PC-3 (cell line): ENCODE measurements at regions not wholly inside any gene's neighbourhood (a gene's known extent, or its start where the extent isn't known, plus 50 kb on each side); places are given as distances from the start of the nearest gene placed in this dataset.
A peak's percentile ranks its signal among the peaks of the same experiment; 100 is the strongest.

Experiments
- ATAC-seq: fragments of 200-7000 bp; cut with Tn5 transposase; 2 replicates; pipeline ENCODE4 v1.9.1; 2020; ENCODE audit warnings: mild to moderate bottlenecking, moderate library complexity
- BruUV-seq: library from RNA; stranded (reverse); fragments of 400-500 nt; replicated peaks from 2 replicates; lab custom pipeline; 2021; lab: Mats Ljungman, UMichigan
- CTCF ChIA-PET: fragments of 300-600 bp; sonication (Branson Sonifier 250); formaldehyde crosslinking; loops from one replicate; lab custom pipeline; 2022; ENCODE audit warnings: antibody characterized with exemption; lab: Charles Lee
- POLR2A ChIA-PET: fragments of 300-600 bp; sonication (Branson Sonifier 250); formaldehyde crosslinking; loops from one replicate; lab custom pipeline; 2022; ENCODE audit warnings: antibody characterized with exemption; ENCODE audit not compliant: unreplicated experiment; lab: Charles Lee
- DNase-seq: peaks from one replicate; pipeline ENCODE4 v3.0.0-alpha.2; 2015
- H2AFZ ChIP-seq: fragments of 300-600 bp; sonication (generic); 2 replicates; pipeline ENCODE4 v1.6.0; 2016; ENCODE audit warnings: antibody characterized with exemption, low read length
- H3F3A ChIP-seq: fragments of 300-600 bp; sonication (generic); one replicate; pipeline ENCODE4 v1.6.0; 2017; ENCODE audit warnings: antibody characterized with exemption, low read length, control low read depth, mild to moderate bottlenecking; ENCODE audit not compliant: unreplicated experiment
- H3K27ac ChIP-seq: fragments of 300-600 bp; sonication (generic); 2 replicates; pipeline ENCODE4 v1.5.1; 2016; ENCODE audit warnings: mild to moderate bottlenecking, low read length
- H3K27me3 ChIP-seq: fragments of 300-600 bp; sonication (generic); 2 replicates; pipeline ENCODE4 v1.6.1; 2016; ENCODE audit warnings: low read length, mixed read lengths
- H3K36me3 ChIP-seq: fragments of 300-600 bp; sonication (generic); 2 replicates; pipeline ENCODE4 v1.6.1; 2016; ENCODE audit warnings: low read depth, mixed run types, low read length, mixed read lengths
- H3K4me1 ChIP-seq: fragments of 300-600 bp; sonication (generic); 2 replicates; pipeline ENCODE4 v1.5.1; 2016; ENCODE audit warnings: low read length; ENCODE audit not compliant: insufficient read depth
- H3K4me2 ChIP-seq: fragments of 300-600 bp; sonication (generic); 2 replicates; pipeline ENCODE4 v1.6.0; 2016; ENCODE audit warnings: low read length
- H3K4me3 ChIP-seq: fragments of 300-600 bp; sonication (generic); 2 replicates; pipeline ENCODE4 v1.5.1; 2016; ENCODE audit warnings: mild to moderate bottlenecking, low read length, mixed read lengths
- H3K79me2 ChIP-seq: fragments of 300-600 bp; sonication (generic); 2 replicates; pipeline ENCODE4 v1.6.1; 2017; ENCODE audit warnings: low read length, mixed read lengths
- H3K9ac ChIP-seq: fragments of 300-600 bp; sonication (generic); 2 replicates; pipeline ENCODE4 v1.6.0; 2016; ENCODE audit warnings: mild to moderate bottlenecking, low read length
- H3K9me2 ChIP-seq: fragments of 300-600 bp; sonication (generic); replicated peaks from 2 replicates; pipeline ENCODE4 v1.6.1; 2016; ENCODE audit warnings: mixed run types, low read length, mixed read lengths
- H3K9me3 ChIP-seq: fragments of 300-600 bp; sonication (generic); 2 replicates; pipeline ENCODE4 v1.6.1; 2016; ENCODE audit warnings: low read length, mixed read lengths
- H4K20me1 ChIP-seq: fragments of 300-600 bp; sonication (generic); 2 replicates; pipeline ENCODE4 v1.6.1; 2016; ENCODE audit warnings: low read length, mixed read lengths
- EZH2 ChIP-seq: fragments of 300-600 bp; sonication (generic); IDR thresholded peaks from one replicate; pipeline ENCODE4 v1.6.1; 2017; ENCODE audit warnings: antibody characterized with exemption, mild to moderate bottlenecking, low read length; ENCODE audit not compliant: unreplicated experiment
- EZH2phosphoT487 ChIP-seq: fragments of 300-600 bp; sonication (generic); IDR thresholded peaks from 2 replicates; pipeline ENCODE4 v1.6.1; 2018; ENCODE audit warnings: mild to moderate bottlenecking, antibody characterized with exemption, low read length, borderline replicate concordance
- intact Hi-C: fragments of 100-400 bp; cut with micrococcal nuclease; formaldehyde crosslinking; loops from 2 replicates; pipeline ENCODE4 v1.9.0; 2023
- TF ChIP-seq, protein P1 (sequence below): fragments of 300-600 bp; sonication (generic); conservative IDR thresholded peaks from 2 replicates; pipeline ENCODE4 v1.5.1; 2017; ENCODE audit warnings: antibody characterized with exemption, low read depth, mild to moderate bottlenecking, low read length

DNA sequence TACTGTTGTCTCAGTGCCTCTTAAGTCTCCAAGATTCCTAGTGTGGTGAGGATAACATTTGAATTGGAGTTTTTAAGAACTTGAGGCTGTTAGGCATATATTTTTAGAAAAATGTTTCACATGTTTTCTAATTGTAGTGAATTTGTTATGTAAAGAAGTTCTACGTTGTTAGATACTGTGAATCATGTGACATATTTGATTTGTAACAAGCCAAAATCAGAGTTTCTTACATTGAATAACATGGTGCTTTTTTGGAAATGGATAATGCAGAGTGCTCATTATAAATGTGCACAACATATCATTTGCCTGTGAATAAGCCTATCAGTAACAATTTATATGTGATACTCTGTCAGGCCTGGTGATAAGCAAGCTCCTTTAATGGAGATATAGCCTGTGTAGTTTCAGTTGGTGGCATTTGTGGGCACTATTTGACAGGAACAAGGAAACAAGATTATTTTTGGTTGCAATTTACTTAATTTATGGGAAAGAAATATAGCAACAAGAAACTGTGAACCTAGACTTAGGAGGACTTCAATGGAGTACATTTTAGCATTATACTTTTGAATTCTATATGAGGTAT is 328.8 kb downstream of the ARPP21 start:
- CTCF ChIA-PET, result no interaction called here

GRCh38 chr3:35969406-35969805 is 330.1 kb downstream of the ARPP21 start:
- ChIA-PET POLR2A (interaction anchor here (0.5 kb wide), 1 partner anchor 28 kb away, joined by 3 read pairs; no protein-coding TSS in a partner anchor), CTCF (no interaction called here)
- Histone ChIP-seq H3K36me3 (no peaks in the 10 kb centered on the region), H4K20me1 (no peaks in the 10 kb centered on the region), H3K4me1 (peaks cover 4% of the 10 kb centered on the region; the same call in 1 of the 2 replicates), H3K9ac (no peak overlapping the region), H3K9me2 (no peaks in the 10 kb centered on the region), H3F3A (no peaks in the 10 kb centered on the region), H3K27me3 (no peaks in the 10 kb centered on the region), H3K4me3 (no peak overlapping the region), H3K4me2 (no peak overlapping the region), H3K9me3 (no peaks in the 10 kb centered on the region), H3K79me2 (no peaks in the 10 kb centered on the region), H2AFZ (no peak overlapping the region), H3K27ac (no peak overlapping the region)
- TF ChIP-seq, protein P1, sequence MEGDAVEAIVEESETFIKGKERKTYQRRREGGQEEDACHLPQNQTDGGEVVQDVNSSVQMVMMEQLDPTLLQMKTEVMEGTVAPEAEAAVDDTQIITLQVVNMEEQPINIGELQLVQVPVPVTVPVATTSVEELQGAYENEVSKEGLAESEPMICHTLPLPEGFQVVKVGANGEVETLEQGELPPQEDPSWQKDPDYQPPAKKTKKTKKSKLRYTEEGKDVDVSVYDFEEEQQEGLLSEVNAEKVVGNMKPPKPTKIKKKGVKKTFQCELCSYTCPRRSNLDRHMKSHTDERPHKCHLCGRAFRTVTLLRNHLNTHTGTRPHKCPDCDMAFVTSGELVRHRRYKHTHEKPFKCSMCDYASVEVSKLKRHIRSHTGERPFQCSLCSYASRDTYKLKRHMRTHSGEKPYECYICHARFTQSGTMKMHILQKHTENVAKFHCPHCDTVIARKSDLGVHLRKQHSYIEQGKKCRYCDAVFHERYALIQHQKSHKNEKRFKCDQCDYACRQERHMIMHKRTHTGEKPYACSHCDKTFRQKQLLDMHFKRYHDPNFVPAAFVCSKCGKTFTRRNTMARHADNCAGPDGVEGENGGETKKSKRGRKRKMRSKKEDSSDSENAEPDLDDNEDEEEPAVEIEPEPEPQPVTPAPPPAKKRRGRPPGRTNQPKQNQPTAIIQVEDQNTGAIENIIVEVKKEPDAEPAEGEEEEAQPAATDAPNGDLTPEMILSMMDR, result no peak
- no peak for TF ChIP-seq EZH2
- no peak for TF ChIP-seq EZH2phosphoT487
- intact Hi-C loops, result loop anchor here (5.0 to 10.0 kb wide), 4 partner anchors 93 to 623 kb away; no protein-coding TSS in a partner anchor
- ATAC-seq (no peak), DNase-seq (no peak)
- no TSS peak for BruUV-seq

More for the DNA sequence above, 328.8 kb downstream of the ARPP21 start:
- no peak for DNase-seq
- no peak for ATAC-seq
- POLR2A ChIA-PET, result no interaction called here
- Histone ChIP-seq H3K27me3 (no peaks in the 10 kb centered on the region), H3F3A (no peaks in the 10 kb centered on the region), H3K36me3 (no peaks in the 10 kb centered on the region), H4K20me1 (no peaks in the 10 kb centered on the region), H3K4me2 (no peak overlapping the region), H3K9me2 (no peaks in the 10 kb centered on the region), H3K27ac (no peak overlapping the region), H3K4me3 (no peak overlapping the region), H2AFZ (no peak overlapping the region), H3K9me3 (no peaks in the 10 kb centered on the region), H3K79me2 (no peaks in the 10 kb centered on the region), H3K9ac (no peak overlapping the region), H3K4me1 (peaks cover 4% of the 10 kb centered on the region; the same call in 1 of the 2 replicates)
- BruUV-seq, result no TSS peak
- intact Hi-C loops, result loop anchor here (5.0 to 10.0 kb wide), 4 partner anchors 94 to 624 kb away; no protein-coding TSS in a partner anchor
- TF ChIP-seq EZH2, result no peak
- TF ChIP-seq, protein P1, result no peak

GRCh38 chr3:35970793-35971192 is 331.5 kb downstream of the ARPP21 start:
- H3K27me3 ChIP-seq, result no peaks in the 10 kb centered on the region
- TF ChIP-seq, protein P1, result no peak
- no peak for TF ChIP-seq EZH2
- no TSS peak for BruUV-seq

More at GRCh38 chr3:35970793-35971192, 331.5 kb downstream of the ARPP21 start:
- Histone ChIP-seq H3K79me2 (no peaks in the 10 kb centered on the region), H3K4me1 (peaks cover 4% of the 10 kb centered on the region; the same call in 1 of the 2 replicates), H3K36me3 (no peaks in the 10 kb centered on the region), H3K9me2 (no peaks in the 10 kb centered on the region), H3F3A (no peaks in the 10 kb centered on the region), H4K20me1 (no peaks in the 10 kb centered on the region), H3K9ac (no peak overlapping the region), H3K4me2 (no peak overlapping the region), H3K4me3 (no peak overlapping the region), H3K27ac (no peak overlapping the region), H3K9me3 (no peaks in the 10 kb centered on the region), H2AFZ (no peak overlapping the region)
- DNase-seq, result peak; percentile 44
- ChIA-PET CTCF (no interaction called here), POLR2A (no interaction called here)
- ATAC-seq, result peak; percentile 59; the same call in 1 of the 2 replicates
- intact Hi-C loops, result no loop called here
